MM.1S (cell line): ENCODE measurements at regions not wholly inside any gene's neighbourhood (a gene's known extent, or its start where the extent isn't known, plus 50 kb on each side); places are given as distances from the start of the nearest gene placed in this dataset.

Source experiments
- DNase-seq: peaks from one replicate; pipeline ENCODE4 v3.0.0-alpha.2; 2015
- H2AFZ ChIP-seq: fragments of 300-600 bp; sonication (generic); 2 replicates; pipeline ENCODE4 v1.6.0; 2016; ENCODE audit warnings: antibody characterized with exemption, low read length
- H3F3A ChIP-seq: fragments of 300-600 bp; sonication (generic); 2 replicates; pipeline ENCODE4 v1.6.1; 2016; ENCODE audit warnings: mild to moderate bottlenecking, antibody characterized with exemption, low read length, moderate library complexity, mixed read lengths; ENCODE audit not compliant: insufficient read depth
- H3K27ac ChIP-seq: fragments of 300-600 bp; sonication (generic); 2 replicates; pipeline ENCODE4 v1.5.1; 2016; ENCODE audit warnings: mild to moderate bottlenecking, low read length
- H3K27me3 ChIP-seq: fragments of 300-600 bp; sonication (generic); replicated peaks from 2 replicates; pipeline ENCODE4 v1.6.0; 2016; ENCODE audit warnings: low read length; ENCODE audit not compliant: insufficient read depth
- H3K36me3 ChIP-seq: fragments of 300-600 bp; sonication (generic); replicated peaks from 2 replicates; pipeline ENCODE4 v1.6.1; 2016; ENCODE audit warnings: mild to moderate bottlenecking, low read length, mixed read lengths; ENCODE audit not compliant: insufficient read depth
- H3K4me1 ChIP-seq: fragments of 300-600 bp; sonication (generic); 2 replicates; pipeline ENCODE4 v1.6.1; 2016; ENCODE audit warnings: low read length, mixed read lengths
- H3K4me2 ChIP-seq: fragments of 300-600 bp; sonication (generic); 2 replicates; pipeline ENCODE4 v1.6.0; 2016; ENCODE audit warnings: low read depth, low read length
- H3K4me3 ChIP-seq: fragments of 300-600 bp; sonication (generic); 2 replicates; pipeline ENCODE4 v1.5.1; 2016; ENCODE audit warnings: low read length, mixed read lengths
- H3K79me2 ChIP-seq: fragments of 300-600 bp; sonication (generic); 2 replicates; pipeline ENCODE4 v1.6.1; 2016; ENCODE audit warnings: mixed run types, low read length, mixed read lengths
- H3K9ac ChIP-seq: fragments of 300-600 bp; sonication (generic); 2 replicates; pipeline ENCODE4 v1.6.1; 2016; ENCODE audit warnings: low read length, mixed read lengths
- H3K9me2 ChIP-seq: fragments of 300-600 bp; sonication (generic); replicated peaks from 2 replicates; pipeline ENCODE4 v1.6.1; 2016; ENCODE audit warnings: mild to moderate bottlenecking, low read length, mixed read lengths; ENCODE audit not compliant: insufficient read depth
- H3K9me3 ChIP-seq: fragments of 300-600 bp; sonication (generic); replicated peaks from 2 replicates; pipeline ENCODE4 v1.6.1; 2016; ENCODE audit warnings: mild to moderate bottlenecking, low read length, mixed read lengths; ENCODE audit not compliant: insufficient read depth
- H4K20me1 ChIP-seq: fragments of 300-600 bp; sonication (generic); 2 replicates; pipeline ENCODE4 v1.6.1; 2016; ENCODE audit warnings: mild to moderate bottlenecking, low read length, moderate library complexity, mixed read lengths; ENCODE audit not compliant: insufficient read depth
- CTCF ChIP-seq: fragments of 300-600 bp; sonication (generic); IDR thresholded peaks from 2 replicates; pipeline ENCODE4 v1.5.1; 2016; ENCODE audit warnings: antibody characterized with exemption, low read length, mixed read lengths
- EZH2 ChIP-seq: fragments of 300-600 bp; sonication (generic); optimal IDR thresholded peaks from 2 replicates; pipeline ENCODE3; 2017; ENCODE audit warnings: low read depth, mild to moderate bottlenecking, antibody characterized with exemption, low read length, mixed read lengths
- EZH2phosphoT487 ChIP-seq: fragments of 300-600 bp; sonication (generic); IDR thresholded peaks from 2 replicates; pipeline ENCODE4 v1.6.1; 2018; ENCODE audit warnings: antibody characterized with exemption, low read length

- no peaks in the 10 kb centered on the region for H3K36me3 ChIP-seq
- no peaks in the 10 kb centered on the region for H3F3A ChIP-seq
- no peaks in the 10 kb centered on the region for H3K9me2 ChIP-seq
- no peaks in the 10 kb centered on the region for H3K9me3 ChIP-seq
- no peaks in the 10 kb centered on the region for H3K27me3 ChIP-seq
- no peak overlapping the region for H3K9ac ChIP-seq
- no peak overlapping the region for H3K27ac ChIP-seq
- no peaks in the 10 kb centered on the region for H3K79me2 ChIP-seq
- no peak for DNase-seq
- H3K4me1 ChIP-seq, result no peaks in the 10 kb centered on the region
- no peak overlapping the region for H3K4me3 ChIP-seq
- no peak overlapping the region for H3K4me2 ChIP-seq
- no peaks in the 10 kb centered on the region for H4K20me1 ChIP-seq
- TF ChIP-seq EZH2 (no peak), CTCF (no peak), EZH2phosphoT487 (no peak)
- no peak overlapping the region for H2AFZ ChIP-seq
Observed at GRCh38 chr20:51994751-51995417, 192.6 kb upstream of the SALL4 start.

- Histone ChIP-seq H3K36me3 (no peaks in the 10 kb centered on the region), H3K27ac (no peak overlapping the region), H2AFZ (no peak overlapping the region), H3K4me3 (no peak overlapping the region), H3K9ac (no peak overlapping the region), H3K4me1 (no peaks in the 10 kb centered on the region), H3K9me2 (no peaks in the 10 kb centered on the region), H3K4me2 (no peak overlapping the region), H3K27me3 (no peaks in the 10 kb centered on the region), H3K79me2 (no peaks in the 10 kb centered on the region), H3K9me3 (no peaks in the 10 kb centered on the region), H3F3A (no peaks in the 10 kb centered on the region), H4K20me1 (no peaks in the 10 kb centered on the region)
- TF ChIP-seq EZH2phosphoT487 (no peak), EZH2 (no peak), CTCF (no peak)
- no peak for DNase-seq
Observed at GRCh38 chr20:51987812-51988211, 185.5 kb upstream of the SALL4 start.

GRCh38 chr20:51985013-51985415, 182.7 kb upstream of the SALL4 start:
- DNase-seq, result no peak
- Histone ChIP-seq H4K20me1 (no peaks in the 10 kb centered on the region), H3K9ac (no peak overlapping the region), H2AFZ (no peak overlapping the region), H3K27ac (no peak overlapping the region), H3K4me1 (no peaks in the 10 kb centered on the region), H3K9me2 (no peaks in the 10 kb centered on the region), H3F3A (no peaks in the 10 kb centered on the region), H3K36me3 (no peaks in the 10 kb centered on the region), H3K9me3 (no peaks in the 10 kb centered on the region), H3K4me2 (no peak overlapping the region), H3K79me2 (no peaks in the 10 kb centered on the region), H3K4me3 (no peak overlapping the region), H3K27me3 (no peaks in the 10 kb centered on the region)
- no peak for TF ChIP-seq CTCF
- TF ChIP-seq EZH2phosphoT487, result no peak
- no peak for TF ChIP-seq EZH2
